A673 (cell line): ENCODE measurements at regions not wholly inside any gene's neighbourhood (a gene's known extent, or its start where the extent isn't known, plus 50 kb on each side); places are given as distances from the start of the nearest gene placed in this dataset.

Experiments used
- BruUV-seq: library from RNA; stranded (reverse); fragments of 400-500 nt; replicated peaks from 2 replicates; lab custom pipeline; 2021; lab: Mats Ljungman, UMichigan
- CTCF ChIA-PET: fragments of 300-600 bp; sonication (Branson Sonifier 250); formaldehyde crosslinking; loops from one replicate; lab custom pipeline; 2022; ENCODE audit warnings: antibody characterized with exemption; lab: Charles Lee
- POLR2A ChIA-PET: fragments of 300-600 bp; sonication (Branson Sonifier 250); formaldehyde crosslinking; loops from one replicate; lab custom pipeline; 2022; ENCODE audit warnings: antibody characterized with exemption; ENCODE audit not compliant: low non-redundant PET; lab: Charles Lee
- DNase-seq: peaks from one replicate; pipeline ENCODE4 v3.0.0-alpha.2; 2015; ENCODE audit warnings: low spot score
- H3K27ac ChIP-seq: fragments of 200-600 bp; sonication (generic); 2 replicates; pipeline ENCODE4 v1.5.1; 2016; ENCODE audit warnings: mixed run types, low read depth, mild to moderate bottlenecking, mixed read lengths, antibody characterized with exemption, low read length; ENCODE audit not compliant: poor library complexity, severe bottlenecking
- H3K27me3 ChIP-seq: fragments of 200-600 bp; sonication (generic); replicated peaks from 2 replicates; pipeline ENCODE4 v1.6.1; 2017; ENCODE audit warnings: mixed run types, low read depth, mild to moderate bottlenecking, mixed read lengths, antibody characterized with exemption, low read length; ENCODE audit not compliant: insufficient read depth, poor library complexity
- H3K36me3 ChIP-seq: fragments of 200-600 bp; sonication (generic); 2 replicates; pipeline ENCODE4 v1.6.1; 2016; ENCODE audit warnings: mixed run types, mild to moderate bottlenecking, mixed read lengths, antibody characterized with exemption, low read length; ENCODE audit not compliant: insufficient read depth, poor library complexity, severe bottlenecking
- H3K4me1 ChIP-seq: fragments of 200-600 bp; sonication (generic); 2 replicates; pipeline ENCODE4 v1.6.1; 2017; ENCODE audit warnings: mixed run types, mild to moderate bottlenecking, mixed read lengths, antibody characterized with exemption, low read length; ENCODE audit not compliant: insufficient read depth, poor library complexity, severe bottlenecking
- H3K4me3 ChIP-seq: fragments of 200-600 bp; sonication (generic); 2 replicates; pipeline ENCODE4 v1.5.1; 2016; ENCODE audit warnings: low read depth, mixed run types, mild to moderate bottlenecking, mixed read lengths, low read length; ENCODE audit not compliant: poor library complexity, severe bottlenecking
- H3K9me3 ChIP-seq: fragments of 200-600 bp; sonication (generic); 2 replicates; pipeline ENCODE4 v1.6.1; 2016; ENCODE audit warnings: mixed run types, low read depth, mild to moderate bottlenecking, mixed read lengths, antibody characterized with exemption, low read length; ENCODE audit not compliant: poor library complexity, severe bottlenecking
- EZH2 ChIP-seq: fragments of 200-600 bp; sonication (generic); IDR thresholded peaks from 2 replicates; pipeline ENCODE4 v1.6.1; 2017; ENCODE audit warnings: borderline replicate concordance, low read depth, mild to moderate bottlenecking, mixed read lengths, antibody characterized with exemption, low read length; ENCODE audit not compliant: poor library complexity, severe bottlenecking
- intact Hi-C: fragments of 100-400 bp; cut with micrococcal nuclease; formaldehyde crosslinking; loops from one replicate; pipeline ENCODE4 v1.10.0; 2022; ENCODE audit not compliant: unreplicated experiment
- TF ChIP-seq, protein P1 (sequence below): fragments of 300-800, 200-600 bp; sonication (generic); conservative IDR thresholded peaks from 2 replicates; pipeline ENCODE4 v1.5.1; 2017; ENCODE audit warnings: low read depth, mild to moderate bottlenecking, antibody characterized with exemption, low read length, moderate library complexity, mixed read lengths

DNA sequence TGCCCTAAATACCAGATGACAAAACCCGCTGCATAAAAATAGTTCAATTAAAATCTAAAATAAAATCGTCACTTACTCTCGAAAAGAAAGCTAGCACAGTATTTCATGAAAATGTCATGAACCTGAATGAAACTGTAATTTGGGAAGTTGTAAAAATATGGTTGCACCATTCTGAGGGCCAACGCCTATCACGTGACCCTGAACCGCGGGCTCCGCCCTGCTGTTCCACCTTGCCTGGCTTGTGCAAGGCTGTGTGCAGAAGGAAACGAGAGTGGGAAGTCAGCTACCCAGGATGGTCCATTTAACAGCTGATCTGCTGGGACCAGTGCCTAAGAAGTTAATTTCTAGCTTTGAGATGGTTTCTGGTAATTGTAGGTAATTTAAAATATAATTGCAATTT lies 91.7 kb upstream of the BMP4 start:
- no peak for DNase-seq
- intact Hi-C loops, result no loop called here
- Histone ChIP-seq H3K36me3 (no peaks in the 10 kb centered on the region), H3K27ac (no peak overlapping the region), H3K4me1 (no peaks in the 10 kb centered on the region), H3K9me3 (no peaks in the 10 kb centered on the region), H3K4me3 (no peak overlapping the region), H3K27me3 (peaks cover 3% of the 10 kb centered on the region)
- TF ChIP-seq, protein P1, sequence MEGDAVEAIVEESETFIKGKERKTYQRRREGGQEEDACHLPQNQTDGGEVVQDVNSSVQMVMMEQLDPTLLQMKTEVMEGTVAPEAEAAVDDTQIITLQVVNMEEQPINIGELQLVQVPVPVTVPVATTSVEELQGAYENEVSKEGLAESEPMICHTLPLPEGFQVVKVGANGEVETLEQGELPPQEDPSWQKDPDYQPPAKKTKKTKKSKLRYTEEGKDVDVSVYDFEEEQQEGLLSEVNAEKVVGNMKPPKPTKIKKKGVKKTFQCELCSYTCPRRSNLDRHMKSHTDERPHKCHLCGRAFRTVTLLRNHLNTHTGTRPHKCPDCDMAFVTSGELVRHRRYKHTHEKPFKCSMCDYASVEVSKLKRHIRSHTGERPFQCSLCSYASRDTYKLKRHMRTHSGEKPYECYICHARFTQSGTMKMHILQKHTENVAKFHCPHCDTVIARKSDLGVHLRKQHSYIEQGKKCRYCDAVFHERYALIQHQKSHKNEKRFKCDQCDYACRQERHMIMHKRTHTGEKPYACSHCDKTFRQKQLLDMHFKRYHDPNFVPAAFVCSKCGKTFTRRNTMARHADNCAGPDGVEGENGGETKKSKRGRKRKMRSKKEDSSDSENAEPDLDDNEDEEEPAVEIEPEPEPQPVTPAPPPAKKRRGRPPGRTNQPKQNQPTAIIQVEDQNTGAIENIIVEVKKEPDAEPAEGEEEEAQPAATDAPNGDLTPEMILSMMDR, result no peak
- TF ChIP-seq EZH2, result no peak
- no TSS peak for BruUV-seq
- POLR2A ChIA-PET, result interaction anchor here (0.7 kb wide), 1 partner anchor 45 kb away, joined by 9 read pairs; no protein-coding TSS in a partner anchor
- CTCF ChIA-PET, result interaction anchor here (0.6 kb wide), 1 partner anchor 8 kb away, joined by 6 read pairs; no protein-coding TSS in a partner anchor

- H3K4me1 ChIP-seq, result no peaks in the 10 kb centered on the region
- TF ChIP-seq, protein P1, result no peak
- TF ChIP-seq EZH2, result no peak
- H3K27ac ChIP-seq, result no peak overlapping the region
- H3K4me3 ChIP-seq, result no peak overlapping the region
- no peaks in the 10 kb centered on the region for H3K36me3 ChIP-seq
- no peak for DNase-seq
- ChIA-PET POLR2A (interaction anchor here (0.7 kb wide), 1 partner anchor 44 kb away, joined by 9 read pairs; no protein-coding TSS in a partner anchor), CTCF (interaction anchor here (0.6 kb wide), 1 partner anchor 8 kb away, joined by 6 read pairs; no protein-coding TSS in a partner anchor)
- H3K27me3 ChIP-seq, result peaks cover 3% of the 10 kb centered on the region
- intact Hi-C loops, result no loop called here
- no peaks in the 10 kb centered on the region for H3K9me3 ChIP-seq
- BruUV-seq, result no TSS peak
Observed at GRCh38 chr14:54048736-54049135, 92.1 kb upstream of the BMP4 start.

- ChIA-PET POLR2A (no interaction called here), CTCF (no interaction called here)
- no peak overlapping the region for H3K27ac ChIP-seq
- no peaks in the 10 kb centered on the region for H3K4me1 ChIP-seq
- peaks cover 3% of the 10 kb centered on the region for H3K27me3 ChIP-seq
- TF ChIP-seq, protein P1, result no peak
- TF ChIP-seq EZH2, result no peak
- intact Hi-C loops, result no loop called here
- DNase-seq, result no peak
- no peaks in the 10 kb centered on the region for H3K9me3 ChIP-seq
- BruUV-seq, result no TSS peak
- H3K4me3 ChIP-seq, result no peak overlapping the region
- H3K36me3 ChIP-seq, result no peaks in the 10 kb centered on the region
Observed at GRCh38 chr14:54050759-54051158, 94.1 kb upstream of the BMP4 start.
